Adrenal gland (tissue), 5 donors: ENCODE measurements at regions not wholly inside any gene's neighbourhood (a gene's known extent, or its start where the extent isn't known, plus 50 kb on each side); places are given as distances from the start of the nearest gene placed in this dataset.

ENCODE experiments used
- CTCF ChIP-seq, 6 experiments: fragments of 450-650 bp in 4 of 6; fragments of 200-600 bp in 2 of 6; sonication (generic) in 1 of 6; IDR thresholded peaks; 1 replicate in 5 of 6; 2 replicates in 1 of 6; pipeline versions ENCODE4 v1.5.1 to v1.8.0; 2016 to 2021; ENCODE audit warnings: antibody characterized with exemption in 6 of 6, mild to moderate bottlenecking in 2 of 6, moderate library complexity in 1 of 6
- POLR2A ChIP-seq, 2 donors: fragments of 450-650 bp; IDR thresholded peaks; one replicate each; pipeline ENCODE4 v1.6.1; 2017; ENCODE audit warnings: antibody characterized with exemption in 2 of 2, mild to moderate bottlenecking in 2 of 2, moderate library complexity in 1 of 2
- donor health status: DM: no; HTN: no; CAD: no.

GRCh38 chr13:80140685-80141084, 200.2 kb downstream of the SPRY2 start:
- no peak for TF ChIP-seq POLR2A (IDR thresholded peaks at IDR 0.05)
- TF ChIP-seq CTCF (IDR thresholded peaks at IDR 0.05), result no peak
